ENCODE measurements at regions not wholly inside any gene's neighbourhood (a gene's known extent, or its start where the extent isn't known, plus 50 kb on each side); places are given as distances from the start of the nearest gene placed in this dataset.

- H3K79me1 ChIP-seq (ENCODE audit: low read length), result no peaks in the 10 kb centered on the region
- H3K4me2 ChIP-seq (ENCODE audit: low read length), result no peak overlapping the region
- no peaks in the 10 kb centered on the region for H3K36me3 ChIP-seq (ENCODE audit: control insufficient read depth, insufficient read depth, low read length)
- H3K23ac ChIP-seq (ENCODE audit: low read length), result no peak overlapping the region
- no peak overlapping the region for H4K5ac ChIP-seq (ENCODE audit: low read length)
- H4K8ac ChIP-seq (ENCODE audit: low read depth, low read length), result no peak overlapping the region
- H3K27ac ChIP-seq (ENCODE audit: low read depth, low read length), result no peak overlapping the region
- no peaks in the 10 kb centered on the region for H3K27me3 ChIP-seq (ENCODE audit: insufficient read depth, low read length, poor library complexity)
- H3K79me2 ChIP-seq (ENCODE audit: control insufficient read depth, insufficient read depth, low read length), result no peaks in the 10 kb centered on the region
- WGBS (ENCODE audit: extremely low coverage, insufficient coverage, low lambda C conversion rate), result no CpG with 5 or more reads among the region's 1 CpG
- no peak overlapping the region for H3K4me3 ChIP-seq (ENCODE audit: low read length)
- H3K56ac ChIP-seq (ENCODE audit: low read length), result no peak overlapping the region
- H3K4me1 ChIP-seq (ENCODE audit: control insufficient read depth, low read depth, low read length), result no peaks in the 10 kb centered on the region
- no peak overlapping the region for H3K4ac ChIP-seq (ENCODE audit: low read depth, low read length)
- H3K9ac ChIP-seq (ENCODE audit: low read length), result no peak overlapping the region
- H2AK5ac ChIP-seq (ENCODE audit: low read length), result no peak overlapping the region
- H2BK120ac ChIP-seq (ENCODE audit: low read depth, low read length), result no peak overlapping the region
- peak; percentile 6 for DNase-seq
- no peak overlapping the region for H2BK5ac ChIP-seq (ENCODE audit: low read length)
- no peak overlapping the region for H3K18ac ChIP-seq (ENCODE audit: low read length)
- H2BK15ac ChIP-seq (replicated peaks; ENCODE audit: low read depth), result no peak overlapping the region
These were observed 611.3 kb downstream of the SI start for GRCh38 chr3:164467007-164467406.

- no peak overlapping the region for H3K23ac ChIP-seq (ENCODE audit: low read length)
- no peaks in the 10 kb centered on the region for H3K79me1 ChIP-seq (ENCODE audit: low read length)
- H3K56ac ChIP-seq (ENCODE audit: low read length), result no peak overlapping the region
- H3K4me3 ChIP-seq (ENCODE audit: low read length), result no peak overlapping the region
- H3K4ac ChIP-seq (ENCODE audit: low read depth, low read length), result no peak overlapping the region
- no peak overlapping the region for H3K9ac ChIP-seq (ENCODE audit: low read length)
- H4K8ac ChIP-seq (ENCODE audit: low read depth, low read length), result no peak overlapping the region
- no peak overlapping the region for H3K4me2 ChIP-seq (ENCODE audit: low read length)
- H3K4me1 ChIP-seq (ENCODE audit: control insufficient read depth, low read depth, low read length), result no peaks in the 10 kb centered on the region
- H2AK5ac ChIP-seq (ENCODE audit: low read length), result no peak overlapping the region
- no peak overlapping the region for H3K27ac ChIP-seq (ENCODE audit: low read depth, low read length)
- H2BK5ac ChIP-seq (ENCODE audit: low read length), result no peak overlapping the region
- H3K79me2 ChIP-seq (ENCODE audit: control insufficient read depth, insufficient read depth, low read length), result no peaks in the 10 kb centered on the region
- H3K27me3 ChIP-seq (ENCODE audit: insufficient read depth, low read length, poor library complexity), result no peaks in the 10 kb centered on the region
- no peak overlapping the region for H2BK15ac ChIP-seq (replicated peaks; ENCODE audit: low read depth)
- no peak overlapping the region for H3K18ac ChIP-seq (ENCODE audit: low read length)
- H3K36me3 ChIP-seq (ENCODE audit: control insufficient read depth, insufficient read depth, low read length), result no peaks in the 10 kb centered on the region
- no CpG with 5 or more reads among the region's 2 CpGs for WGBS (ENCODE audit: extremely low coverage, insufficient coverage, low lambda C conversion rate)
- DNase-seq, result no peak
- H4K5ac ChIP-seq (ENCODE audit: low read length), result no peak overlapping the region
- no peak overlapping the region for H2BK120ac ChIP-seq (ENCODE audit: low read depth, low read length)
These were observed 613.1 kb downstream of the SI start for GRCh38 chr3:164465172-164465571.

GRCh38 chr3:164460851-164461250 lies 617.4 kb downstream of the SI start:
- no peak overlapping the region for H2BK15ac ChIP-seq (replicated peaks; ENCODE audit: low read depth)
- no peaks in the 10 kb centered on the region for H3K79me2 ChIP-seq (ENCODE audit: control insufficient read depth, insufficient read depth, low read length)
- H3K4me2 ChIP-seq (ENCODE audit: low read length), result no peak overlapping the region
- no peak overlapping the region for H3K27ac ChIP-seq (ENCODE audit: low read depth, low read length)
- no peak overlapping the region for H3K9ac ChIP-seq (ENCODE audit: low read length)
- H4K5ac ChIP-seq (ENCODE audit: low read length), result no peak overlapping the region
- no CpG with 5 or more reads among the region's 3 CpGs for WGBS (ENCODE audit: extremely low coverage, insufficient coverage, low lambda C conversion rate)
- DNase-seq, result no peak
- no peak overlapping the region for H3K23ac ChIP-seq (ENCODE audit: low read length)
- H3K56ac ChIP-seq (ENCODE audit: low read length), result no peak overlapping the region
- H3K36me3 ChIP-seq (ENCODE audit: control insufficient read depth, insufficient read depth, low read length), result no peaks in the 10 kb centered on the region
- H3K79me1 ChIP-seq (ENCODE audit: low read length), result no peaks in the 10 kb centered on the region
- H2AK5ac ChIP-seq (ENCODE audit: low read length), result no peak overlapping the region
- no peak overlapping the region for H3K4me3 ChIP-seq (ENCODE audit: low read length)
- no peak overlapping the region for H2BK5ac ChIP-seq (ENCODE audit: low read length)
- H3K18ac ChIP-seq (ENCODE audit: low read length), result no peak overlapping the region
- H3K4ac ChIP-seq (ENCODE audit: low read depth, low read length), result no peak overlapping the region
- H3K27me3 ChIP-seq (ENCODE audit: insufficient read depth, low read length, poor library complexity), result no peaks in the 10 kb centered on the region
- no peak overlapping the region for H2BK120ac ChIP-seq (ENCODE audit: low read depth, low read length)
- H3K4me1 ChIP-seq (ENCODE audit: control insufficient read depth, low read depth, low read length), result no peaks in the 10 kb centered on the region
- H4K8ac ChIP-seq (ENCODE audit: low read depth, low read length), result no peak overlapping the region

- Histone ChIP-seq H2BK15ac (replicated peaks; ENCODE audit: low read depth) (no peak overlapping the region), H2AK5ac (ENCODE audit: low read length) (no peak overlapping the region)
- WGBS (ENCODE audit: extremely low coverage, insufficient coverage, low lambda C conversion rate), result no CpG with 5 or more reads among the region's 4 CpGs
These were observed 618.7 kb downstream of the SI start for GRCh38 chr3:164459521-164460151.

GRCh38 chr3:164458986-164459385 lies 619.3 kb downstream of the SI start:
- no peak overlapping the region for H3K56ac ChIP-seq (ENCODE audit: low read length)
- no peak overlapping the region for H3K27ac ChIP-seq (ENCODE audit: low read depth, low read length)
- H4K5ac ChIP-seq (ENCODE audit: low read length), result no peak overlapping the region
- no peak overlapping the region for H4K8ac ChIP-seq (ENCODE audit: low read depth, low read length)
- H3K9ac ChIP-seq (ENCODE audit: low read length), result no peak overlapping the region
- H3K4ac ChIP-seq (ENCODE audit: low read depth, low read length), result no peak overlapping the region
- no peak for DNase-seq
- no peaks in the 10 kb centered on the region for H3K4me1 ChIP-seq (ENCODE audit: control insufficient read depth, low read depth, low read length)
- H2BK120ac ChIP-seq (ENCODE audit: low read depth, low read length), result no peak overlapping the region
- no peak overlapping the region for H3K23ac ChIP-seq (ENCODE audit: low read length)
- no peaks in the 10 kb centered on the region for H3K27me3 ChIP-seq (ENCODE audit: insufficient read depth, low read length, poor library complexity)
- H3K79me1 ChIP-seq (ENCODE audit: low read length), result no peaks in the 10 kb centered on the region
- no peak overlapping the region for H3K4me2 ChIP-seq (ENCODE audit: low read length)
- H2BK5ac ChIP-seq (ENCODE audit: low read length), result no peak overlapping the region
- H2BK15ac ChIP-seq (replicated peaks; ENCODE audit: low read depth), result no peak overlapping the region
- no CpG with 5 or more reads among the region's 4 CpGs for WGBS (ENCODE audit: extremely low coverage, insufficient coverage, low lambda C conversion rate)
- H3K36me3 ChIP-seq (ENCODE audit: control insufficient read depth, insufficient read depth, low read length), result no peaks in the 10 kb centered on the region
- H3K79me2 ChIP-seq (ENCODE audit: control insufficient read depth, insufficient read depth, low read length), result no peaks in the 10 kb centered on the region
- H3K4me3 ChIP-seq (ENCODE audit: low read length), result no peak overlapping the region
- H3K18ac ChIP-seq (ENCODE audit: low read length), result no peak overlapping the region
- H2AK5ac ChIP-seq (ENCODE audit: low read length), result no peak overlapping the region

More at GRCh38 chr3:164459521-164460151, 618.7 kb downstream of the SI start:
- no peaks in the 10 kb centered on the region for H3K36me3 ChIP-seq (ENCODE audit: control insufficient read depth, insufficient read depth, low read length)
- H3K79me1 ChIP-seq (ENCODE audit: low read length), result no peaks in the 10 kb centered on the region
- H3K18ac ChIP-seq (ENCODE audit: low read length), result no peak overlapping the region
- H4K8ac ChIP-seq (ENCODE audit: low read depth, low read length), result no peak overlapping the region
- no peak overlapping the region for H2BK120ac ChIP-seq (ENCODE audit: low read depth, low read length)
- H3K9ac ChIP-seq (ENCODE audit: low read length), result no peak overlapping the region
- no peaks in the 10 kb centered on the region for H3K27me3 ChIP-seq (ENCODE audit: insufficient read depth, low read length, poor library complexity)
- DNase-seq, result peak; percentile 41
- H4K5ac ChIP-seq (ENCODE audit: low read length), result no peak overlapping the region
- H3K4me3 ChIP-seq (ENCODE audit: low read length), result no peak overlapping the region
- no peak overlapping the region for H3K27ac ChIP-seq (ENCODE audit: low read depth, low read length)
- no peak overlapping the region for H2BK5ac ChIP-seq (ENCODE audit: low read length)
- no peak overlapping the region for H3K4me2 ChIP-seq (ENCODE audit: low read length)
- no peaks in the 10 kb centered on the region for H3K4me1 ChIP-seq (ENCODE audit: control insufficient read depth, low read depth, low read length)
- H3K23ac ChIP-seq (ENCODE audit: low read length), result no peak overlapping the region
- H3K56ac ChIP-seq (ENCODE audit: low read length), result no peak overlapping the region
- no peak overlapping the region for H3K4ac ChIP-seq (ENCODE audit: low read depth, low read length)
- no peaks in the 10 kb centered on the region for H3K79me2 ChIP-seq (ENCODE audit: control insufficient read depth, insufficient read depth, low read length)

GRCh38 chr3:164453714-164454113 lies 624.6 kb downstream of the SI start:
- no peak overlapping the region for H2BK15ac ChIP-seq (replicated peaks; ENCODE audit: low read depth)
- no peaks in the 10 kb centered on the region for H3K4me1 ChIP-seq (ENCODE audit: control insufficient read depth, low read depth, low read length)
- no peak overlapping the region for H2AK5ac ChIP-seq (ENCODE audit: low read length)
- no peak overlapping the region for H3K4me3 ChIP-seq (ENCODE audit: low read length)
- H3K79me1 ChIP-seq (ENCODE audit: low read length), result no peaks in the 10 kb centered on the region
- no peak overlapping the region for H2BK5ac ChIP-seq (ENCODE audit: low read length)
- no peak overlapping the region for H3K9ac ChIP-seq (ENCODE audit: low read length)
- H3K18ac ChIP-seq (ENCODE audit: low read length), result no peak overlapping the region
- H3K27ac ChIP-seq (ENCODE audit: low read depth, low read length), result no peak overlapping the region
- no peaks in the 10 kb centered on the region for H3K79me2 ChIP-seq (ENCODE audit: control insufficient read depth, insufficient read depth, low read length)
- H3K4me2 ChIP-seq (ENCODE audit: low read length), result no peak overlapping the region
- no peaks in the 10 kb centered on the region for H3K27me3 ChIP-seq (ENCODE audit: insufficient read depth, low read length, poor library complexity)
- no CpG with 5 or more reads among the region's 1 CpG for WGBS (ENCODE audit: extremely low coverage, insufficient coverage, low lambda C conversion rate)
- H4K5ac ChIP-seq (ENCODE audit: low read length), result no peak overlapping the region
- H3K23ac ChIP-seq (ENCODE audit: low read length), result no peak overlapping the region
- no peak overlapping the region for H3K4ac ChIP-seq (ENCODE audit: low read depth, low read length)
- H3K56ac ChIP-seq (ENCODE audit: low read length), result no peak overlapping the region
- H2BK120ac ChIP-seq (ENCODE audit: low read depth, low read length), result no peak overlapping the region
- no peaks in the 10 kb centered on the region for H3K36me3 ChIP-seq (ENCODE audit: control insufficient read depth, insufficient read depth, low read length)
- H4K8ac ChIP-seq (ENCODE audit: low read depth, low read length), result no peak overlapping the region
- no peak for DNase-seq

All from mesendoderm (in vitro differentiated cells).